ENCODE measurements at regions not wholly inside any gene's neighbourhood (a gene's known extent, or its start where the extent isn't known, plus 50 kb on each side); places are given as distances from the start of the nearest gene placed in this dataset.
"Not testable (repeated sequence)": the region's sequence is repeated elsewhere in the genome, so short reads cannot be mapped to it uniquely, and the experiment has no call there.

DNA sequence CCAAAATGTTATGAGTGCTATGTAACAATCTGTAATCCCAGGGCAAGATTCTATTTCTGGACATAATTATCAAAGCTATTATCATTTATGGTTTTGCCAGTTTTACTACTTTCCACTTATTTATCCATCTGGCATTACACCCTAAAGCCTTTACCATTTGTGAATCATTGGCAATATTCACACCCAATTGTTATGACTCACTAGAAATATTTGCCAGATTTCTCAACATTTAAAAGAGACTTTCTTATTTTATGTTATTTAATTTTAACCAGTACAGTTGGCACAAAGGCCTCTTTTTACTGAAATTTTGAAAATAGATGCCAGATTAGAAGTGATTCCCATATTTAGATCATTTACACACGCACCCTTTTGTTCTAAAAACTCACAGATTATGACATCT lies 242.7 kb upstream of the WDFY3 start:
- DNase-seq, result no peak
- Histone ChIP-seq H3K9me3 (peaks cover 0 to 3% (median 0%) of the 10 kb centered on the region in 4 donors), H3K27me3 (no peaks in the 10 kb centered on the region), H3K27ac (no peak overlapping the region), H3K36me3 (no peaks in the 10 kb centered on the region), H3K4me3 (no peak overlapping the region), H3K4me1 (no peaks in the 10 kb centered on the region)
- TF ChIP-seq, protein P1, sequence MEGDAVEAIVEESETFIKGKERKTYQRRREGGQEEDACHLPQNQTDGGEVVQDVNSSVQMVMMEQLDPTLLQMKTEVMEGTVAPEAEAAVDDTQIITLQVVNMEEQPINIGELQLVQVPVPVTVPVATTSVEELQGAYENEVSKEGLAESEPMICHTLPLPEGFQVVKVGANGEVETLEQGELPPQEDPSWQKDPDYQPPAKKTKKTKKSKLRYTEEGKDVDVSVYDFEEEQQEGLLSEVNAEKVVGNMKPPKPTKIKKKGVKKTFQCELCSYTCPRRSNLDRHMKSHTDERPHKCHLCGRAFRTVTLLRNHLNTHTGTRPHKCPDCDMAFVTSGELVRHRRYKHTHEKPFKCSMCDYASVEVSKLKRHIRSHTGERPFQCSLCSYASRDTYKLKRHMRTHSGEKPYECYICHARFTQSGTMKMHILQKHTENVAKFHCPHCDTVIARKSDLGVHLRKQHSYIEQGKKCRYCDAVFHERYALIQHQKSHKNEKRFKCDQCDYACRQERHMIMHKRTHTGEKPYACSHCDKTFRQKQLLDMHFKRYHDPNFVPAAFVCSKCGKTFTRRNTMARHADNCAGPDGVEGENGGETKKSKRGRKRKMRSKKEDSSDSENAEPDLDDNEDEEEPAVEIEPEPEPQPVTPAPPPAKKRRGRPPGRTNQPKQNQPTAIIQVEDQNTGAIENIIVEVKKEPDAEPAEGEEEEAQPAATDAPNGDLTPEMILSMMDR (IDR thresholded peaks at IDR 0.05), result no peak
- no peak for TF ChIP-seq POLR2A (IDR thresholded peaks at IDR 0.05)

DNA sequence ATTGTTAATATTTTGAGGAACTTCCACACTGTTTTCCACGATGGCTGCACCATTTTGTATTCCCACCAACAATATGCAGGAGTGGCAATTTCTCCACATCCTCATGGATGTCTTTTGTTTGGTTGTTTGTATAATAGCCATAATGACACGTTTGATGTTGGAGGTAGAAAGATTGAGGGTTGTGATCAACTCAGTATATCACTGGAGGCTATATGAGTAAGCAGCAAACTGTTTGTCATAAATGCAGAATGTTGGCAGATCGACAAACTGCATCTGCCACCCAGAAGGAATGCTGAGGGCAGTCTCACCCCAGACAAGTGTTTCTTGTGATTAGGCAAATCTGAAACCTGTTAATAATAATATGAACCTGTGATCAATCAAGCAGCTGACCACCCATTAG lies 243.9 kb upstream of the WDFY3 start:
- TF ChIP-seq, protein P1 (IDR thresholded peaks at IDR 0.05), result no peak
- TF ChIP-seq POLR2A (IDR thresholded peaks at IDR 0.05), result no peak
- no peak overlapping the region for H3K4me3 ChIP-seq
- no peaks in the 10 kb centered on the region for H3K27me3 ChIP-seq
- no peak overlapping the region for H3K27ac ChIP-seq
- H3K36me3 ChIP-seq, result no peaks in the 10 kb centered on the region
- no peaks in the 10 kb centered on the region for H3K4me1 ChIP-seq
- DNase-seq, result no peak
- peaks cover 0 to 3% (median 0%) of the 10 kb centered on the region in 4 donors for H3K9me3 ChIP-seq

DNA sequence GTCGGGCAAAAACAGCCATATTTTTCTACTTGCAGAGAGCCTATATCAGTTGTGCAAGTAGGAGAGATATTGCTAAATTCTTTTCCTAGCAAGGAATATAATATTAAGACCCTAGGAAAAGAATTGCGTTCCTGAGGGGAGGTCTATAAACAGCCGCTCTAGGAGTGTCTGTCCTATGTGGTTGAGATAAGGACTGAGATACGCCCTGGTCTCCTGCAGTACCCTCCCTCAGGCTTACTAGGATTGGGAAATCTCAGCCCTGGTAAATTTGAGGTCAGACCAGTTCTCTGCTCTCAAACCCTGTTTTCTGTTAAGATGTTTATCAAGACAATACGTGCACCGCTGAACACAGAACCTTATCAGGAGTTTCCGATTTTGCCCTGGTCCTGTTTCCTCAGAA lies 250.1 kb upstream of the WDFY3 start:
- not testable (repeated sequence) for H3K9me3 ChIP-seq, DNase-seq, H3K4me3 ChIP-seq, H3K36me3 ChIP-seq, H3K4me1 ChIP-seq, H3K27ac ChIP-seq, H3K27me3 ChIP-seq

DNA sequence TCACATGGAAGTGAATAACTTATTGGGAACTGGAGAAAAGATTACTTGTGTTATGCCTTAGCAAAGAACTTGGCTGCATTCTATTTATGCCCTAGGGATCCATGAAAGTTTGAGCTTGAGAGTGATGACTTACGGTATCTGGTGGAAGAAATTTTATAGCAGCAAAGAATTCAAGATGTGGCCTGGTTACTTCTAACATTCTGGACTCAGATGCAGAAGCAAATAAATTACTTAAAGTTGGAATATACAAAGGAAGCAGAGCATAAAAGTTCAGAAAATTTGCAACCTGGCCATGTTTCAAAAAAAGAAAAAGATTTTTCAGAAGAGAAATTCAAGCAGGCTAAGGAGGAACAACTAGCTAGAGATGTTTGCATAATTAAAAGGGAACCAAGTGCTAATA lies 252.3 kb upstream of the WDFY3 start:
- no peak overlapping the region for H3K27ac ChIP-seq
- TF ChIP-seq POLR2A (IDR thresholded peaks at IDR 0.05), result no peak
- TF ChIP-seq, protein P1 (IDR thresholded peaks at IDR 0.05), result no peak
- no peaks in the 10 kb centered on the region for H3K9me3 ChIP-seq
- H3K4me1 ChIP-seq, result no peaks in the 10 kb centered on the region
- H3K27me3 ChIP-seq, result no peaks in the 10 kb centered on the region
- DNase-seq, result no peak
- no peaks in the 10 kb centered on the region for H3K36me3 ChIP-seq
- H3K4me3 ChIP-seq, result no peak overlapping the region

DNA sequence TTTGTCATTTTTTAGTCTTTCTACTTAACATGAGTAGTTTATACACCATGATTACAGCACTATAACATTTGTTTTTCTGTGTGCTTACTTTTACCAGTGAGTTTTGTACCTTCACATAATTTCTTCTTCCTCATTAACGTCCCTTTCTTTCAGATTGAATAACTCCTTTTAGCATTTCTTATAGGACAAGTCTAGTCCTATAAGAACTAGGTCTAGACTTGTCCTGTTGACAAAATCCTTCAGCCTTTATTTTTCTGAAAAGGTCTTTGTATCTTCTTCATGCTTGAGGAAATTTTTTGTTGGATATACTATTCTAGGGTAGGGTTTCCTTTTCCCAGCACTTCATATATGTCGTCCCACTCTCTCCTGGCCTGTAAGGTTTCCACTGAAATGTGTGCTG lies 253.3 kb upstream of the ARHGAP24 start:
- H3K4me1 ChIP-seq, result no peaks in the 10 kb centered on the region
- no peak overlapping the region for H3K4me3 ChIP-seq
- TF ChIP-seq, protein P1 (IDR thresholded peaks at IDR 0.05), result no peak
- no peak for TF ChIP-seq POLR2A (IDR thresholded peaks at IDR 0.05)
- H3K9me3 ChIP-seq, result no peaks in the 10 kb centered on the region
- DNase-seq, result no peak
- no peaks in the 10 kb centered on the region for H3K27me3 ChIP-seq
- H3K27ac ChIP-seq, result no peak overlapping the region
- no peaks in the 10 kb centered on the region for H3K36me3 ChIP-seq

DNA sequence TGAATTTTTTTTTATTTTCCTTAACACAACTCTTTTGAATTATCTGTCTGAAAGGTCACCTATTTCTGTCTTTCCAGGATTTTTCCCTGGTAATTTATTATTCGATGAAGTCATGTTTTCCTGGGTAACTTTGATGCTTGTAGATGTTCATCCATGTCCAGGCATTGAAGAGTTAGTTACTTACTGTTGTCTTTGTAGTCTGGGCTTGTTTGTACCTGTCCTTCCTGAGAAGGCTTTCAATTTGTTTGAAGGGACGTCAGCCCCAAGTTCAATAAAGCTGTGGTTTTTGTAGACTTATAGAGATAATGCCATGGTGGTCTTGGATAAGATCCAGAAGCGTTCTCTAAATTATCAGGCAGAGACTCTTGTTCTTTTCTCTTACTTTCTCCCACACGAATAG lies 252.4 kb upstream of the ARHGAP24 start:
- Histone ChIP-seq H3K9me3 (no peaks in the 10 kb centered on the region), H3K4me1 (no peaks in the 10 kb centered on the region), H3K27me3 (no peaks in the 10 kb centered on the region), H3K4me3 (no peak overlapping the region), H3K36me3 (no peaks in the 10 kb centered on the region), H3K27ac (no peak overlapping the region)
- DNase-seq, result no peak
- TF ChIP-seq, protein P1 (IDR thresholded peaks at IDR 0.05), result no peak
- no peak for TF ChIP-seq POLR2A (IDR thresholded peaks at IDR 0.05)
